T47D (cell line): ENCODE measurements at regions not wholly inside any gene's neighbourhood (a gene's known extent, or its start where the extent isn't known, plus 50 kb on each side); places are given as distances from the start of the nearest gene placed in this dataset.
"Not testable (repeated sequence)": the region's sequence is repeated elsewhere in the genome, so short reads cannot be mapped to it uniquely, and the experiment has no call there.

Experiments used
- DNase-seq, 2 experiments: peaks; one replicate each; pipeline versions ENCODE4 v3.0.0 to v3.0.0-alpha.2; 2011 to 2012; ENCODE audit warnings: low read depth in 1 of 2, low spot score in 1 of 2
- JUND ChIP-seq: IDR thresholded peaks from 2 replicates; pipeline ENCODE4 v1.6.1; 2012; ENCODE audit warnings: low read depth
- in situ Hi-C: cut with HindIII; loops from 2 replicates; pipeline ENCODE4 v1.10.0; 2016; ENCODE audit warnings: low sequenced_read_pairs, low pct_unique_long_range_greater_than_20kb

GRCh38 chr18:8996771-8997432 is 105.6 kb upstream of the NDUFV2 start:
- DNase-seq, result no peak
- TF ChIP-seq JUND, result no peak
- in situ Hi-C loops, result no loop called here

GRCh38 chr18:8997634-8998033 is 104.9 kb upstream of the NDUFV2 start:
- no peak for DNase-seq
- no peak for TF ChIP-seq JUND
- in situ Hi-C loops, result no loop called here

- in situ Hi-C loops, result no loop called here
- no peak for DNase-seq
- no peak for TF ChIP-seq JUND
Observed at GRCh38 chr18:8998481-8999217, 103.8 kb upstream of the NDUFV2 start.

GRCh38 chr18:8999872-9000271 is 102.6 kb upstream of the NDUFV2 start:
- TF ChIP-seq JUND, result no peak
- no peak for DNase-seq
- in situ Hi-C loops, result no loop called here

GRCh38 chr18:9000733-9001132 is 101.8 kb upstream of the NDUFV2 start:
- no peak for DNase-seq
- in situ Hi-C loops, result no loop called here
- no peak for TF ChIP-seq JUND

- no peak for TF ChIP-seq JUND
- no peak for DNase-seq
- in situ Hi-C loops, result no loop called here
Observed at GRCh38 chr18:9001209-9001608, 101.3 kb upstream of the NDUFV2 start.

- TF ChIP-seq JUND, result no peak
- in situ Hi-C loops, result no loop called here
- DNase-seq, result no peak
Observed at GRCh38 chr18:9003406-9004100, 98.9 kb upstream of the NDUFV2 start.

- DNase-seq, in situ Hi-C loops: not testable (repeated sequence)
Observed at GRCh38 chr18:9004308-9004707, 98.2 kb upstream of the NDUFV2 start.

GRCh38 chr18:9007700-9008099 is 94.8 kb upstream of the NDUFV2 start:
- in situ Hi-C loops, result not testable (repeated sequence)

GRCh38 chr18:9008200-9008708 is 94.2 kb upstream of the NDUFV2 start:
- TF ChIP-seq JUND, result no peak
- no peak for DNase-seq
- in situ Hi-C loops, result no loop called here

More at GRCh38 chr18:9007700-9008099, 94.8 kb upstream of the NDUFV2 start:
- DNase-seq, result not testable (repeated sequence)

- no peak for DNase-seq
- in situ Hi-C loops, result no loop called here
Observed at GRCh38 chr18:9008709-9009635, 93.5 kb upstream of the NDUFV2 start.

More at GRCh38 chr18:9008709-9009635, 93.5 kb upstream of the NDUFV2 start:
- TF ChIP-seq JUND, result no peak
